Endothelial cell of umbilical vein (primary cell): ENCODE measurements at regions not wholly inside any gene's neighbourhood (a gene's known extent, or its start where the extent isn't known, plus 50 kb on each side); places are given as distances from the start of the nearest gene placed in this dataset.

ENCODE experiments used
- BruUV-seq: library from RNA; stranded (reverse); fragments of 400-500 nt; replicated peaks from 2 replicates; lab custom pipeline; 2021; lab: Mats Ljungman, UMichigan
- CTCF ChIA-PET: fragments of 300-600, 350-600 bp; sonication (Branson Sonifier 250); formaldehyde crosslinking; loops from one replicate; lab custom pipeline; 2021; ENCODE audit warnings: antibody characterized with exemption, inconsistent platforms; lab: Charles Lee
- POLR2A ChIA-PET: fragments of 300-600, 350-600 bp; sonication (Branson Sonifier 250); formaldehyde crosslinking; loops from one replicate; lab custom pipeline; 2021; ENCODE audit warnings: antibody characterized with exemption, inconsistent platforms; lab: Charles Lee
- DNase-seq: peaks from one replicate; pipeline ENCODE4 v3.0.0-alpha.2; 2011; ENCODE audit warnings: low read depth, low spot score
- FAIRE-seq: peaks from 2 replicates; lab custom pipeline; 2011; peaks lifted over from hg19 to GRCh38; lab: Jason Lieb, UNC
- H2AFZ ChIP-seq: 2 replicates; pipeline ENCODE4 v1.6.0; 2012; ENCODE audit warnings: low read depth, low read length, control low read depth, inconsistent platforms
- H3K27ac ChIP-seq: 2 replicates; pipeline ENCODE4 v1.5.1; 2011; ENCODE audit warnings: low read depth, mild to moderate bottlenecking, control low read depth, low read length, moderate library complexity; ENCODE audit not compliant: insufficient read depth
- H3K27me3 ChIP-seq, 2 experiments: 2 replicates each; pipeline versions ENCODE4 v1.6.0 to v1.6.1; 2011; ENCODE audit warnings: low read length in 2 of 2, mixed read lengths in 1 of 2; ENCODE audit not compliant: control insufficient read depth in 2 of 2, insufficient read depth in 2 of 2
- H3K36me3 ChIP-seq, 2 experiments: 2 replicates in 1 of 2; 3 replicates in 1 of 2; pipeline ENCODE4 v1.5.1; 2011; ENCODE audit warnings: low read length in 2 of 2, mild to moderate bottlenecking in 1 of 2, moderate library complexity in 1 of 2; ENCODE audit not compliant: control insufficient read depth in 2 of 2, insufficient read depth in 2 of 2; ENCODE audit errors: extremely low read depth in 1 of 2
- H3K4me1 ChIP-seq: 3 replicates; pipeline ENCODE4 v1.5.1; 2011; ENCODE audit warnings: mild to moderate bottlenecking, low read length; ENCODE audit not compliant: control insufficient read depth, insufficient read depth; ENCODE audit errors: extremely low read depth
- H3K4me2 ChIP-seq: 2 replicates; pipeline ENCODE4 v1.6.1; 2011; ENCODE audit warnings: low read length, control low read depth, mixed read lengths; ENCODE audit not compliant: insufficient read depth
- H3K4me3 ChIP-seq, 3 experiments: fragments of 200-600 bp in 1 of 3; sonication (generic), shearing (Covaris generic) in 1 of 3; replicated peaks in 1 of 3; 2 replicates each; pipeline ENCODE4 v1.5.1; 2011 to 2016; ENCODE audit warnings: control low read depth in 3 of 3, low read length in 3 of 3, mild to moderate bottlenecking in 2 of 3, inconsistent platforms in 1 of 3, low read depth in 1 of 3, moderate library complexity in 1 of 3; ENCODE audit not compliant: insufficient read depth in 1 of 3
- H3K79me2 ChIP-seq: 2 replicates; pipeline ENCODE4 v1.6.0; 2012; ENCODE audit warnings: low read length, inconsistent platforms; ENCODE audit not compliant: control insufficient read depth, insufficient read depth
- H3K9ac ChIP-seq: replicated peaks from 2 replicates; pipeline ENCODE3; 2011; ENCODE audit warnings: low read length, control low read depth; ENCODE audit not compliant: insufficient read depth; ENCODE audit errors: extremely low read depth
- H3K9me1 ChIP-seq: replicated peaks from 3 replicates; pipeline ENCODE4 v1.6.0; 2011; ENCODE audit warnings: mild to moderate bottlenecking, low read length; ENCODE audit not compliant: control insufficient read depth, insufficient read depth; ENCODE audit errors: extremely low read depth
- H3K9me3 ChIP-seq: replicated peaks from 2 replicates; pipeline ENCODE4 v1.5.1; 2012; ENCODE audit warnings: low read length, inconsistent platforms; ENCODE audit not compliant: control insufficient read depth, insufficient read depth
- H4K20me1 ChIP-seq: replicated peaks from 2 replicates; pipeline ENCODE3; 2011; ENCODE audit warnings: mild to moderate bottlenecking, low read length; ENCODE audit not compliant: control insufficient read depth, insufficient read depth; ENCODE audit errors: extremely low read depth
- EZH2 ChIP-seq: IDR thresholded peaks from 2 replicates; pipeline ENCODE4 v1.6.1; 2012; ENCODE audit warnings: borderline replicate concordance, low read depth, mild to moderate bottlenecking, moderate library complexity, low read length, inconsistent platforms; ENCODE audit not compliant: severe bottlenecking
- FOS ChIP-seq: IDR thresholded peaks from 2 replicates; pipeline ENCODE4 v1.6.1; 2011; ENCODE audit warnings: mild to moderate bottlenecking, low read length, moderate library complexity, borderline replicate concordance; ENCODE audit not compliant: insufficient read depth
- GATA2 ChIP-seq: IDR thresholded peaks from 2 replicates; pipeline ENCODE4 v1.7.0; 2011; ENCODE audit warnings: low read depth, mild to moderate bottlenecking, moderate library complexity, mixed read lengths, low read length; ENCODE audit not compliant: insufficient read length, insufficient read depth
- JUN ChIP-seq: IDR thresholded peaks from 2 replicates; pipeline ENCODE4 v1.6.1; 2011; ENCODE audit warnings: borderline replicate concordance, low read depth; ENCODE audit not compliant: insufficient read length, insufficient read depth
- MYC ChIP-seq: IDR thresholded peaks from one replicate; pipeline ENCODE4 v1.6.1; 2011; ENCODE audit warnings: mild to moderate bottlenecking, low read depth, low read length
- POLR2A ChIP-seq: IDR thresholded peaks from 2 replicates; pipeline ENCODE4 v1.6.1; 2012; ENCODE audit warnings: low read depth, mild to moderate bottlenecking, control low read depth, low read length
- POLR2AphosphoS5 ChIP-seq: IDR thresholded peaks from 2 replicates; pipeline ENCODE4 v1.6.1; 2012; ENCODE audit warnings: low read depth, mild to moderate bottlenecking, control low read depth, low read length, moderate library complexity; ENCODE audit not compliant: insufficient read depth
- dilution Hi-C: fragments of 300-500 bp; cut with MboI; formaldehyde crosslinking; loops from one replicate; pipeline ENCODE4 v1.15.0; 2019; ENCODE audit warnings: low sequenced_read_pairs; ENCODE audit not compliant: extremely low pct_ligation_motif_present
- intact Hi-C: fragments of 100-400 bp; cut with micrococcal nuclease; formaldehyde crosslinking; loops from one replicate; pipeline ENCODE4 v1.10.0; 2022
- TF ChIP-seq, protein P1 (sequence below): IDR thresholded peaks from 2 replicates; pipeline ENCODE4 v1.6.1; 2011; ENCODE audit not compliant: insufficient read depth, insufficient read length
- TF ChIP-seq, protein P2 (sequence below), 2 donors: IDR thresholded peaks; 1 replicate in 1 of 2; 2 replicates in 1 of 2; pipeline ENCODE4 v1.5.1; 2011; ENCODE audit warnings: low read length in 2 of 2, mild to moderate bottlenecking in 2 of 2, moderate library complexity in 2 of 2, control low read depth in 1 of 2, inconsistent platforms in 1 of 2, low read depth in 1 of 2; ENCODE audit not compliant: insufficient read depth in 1 of 2; ENCODE audit errors: extremely low read depth in 1 of 2

DNA sequence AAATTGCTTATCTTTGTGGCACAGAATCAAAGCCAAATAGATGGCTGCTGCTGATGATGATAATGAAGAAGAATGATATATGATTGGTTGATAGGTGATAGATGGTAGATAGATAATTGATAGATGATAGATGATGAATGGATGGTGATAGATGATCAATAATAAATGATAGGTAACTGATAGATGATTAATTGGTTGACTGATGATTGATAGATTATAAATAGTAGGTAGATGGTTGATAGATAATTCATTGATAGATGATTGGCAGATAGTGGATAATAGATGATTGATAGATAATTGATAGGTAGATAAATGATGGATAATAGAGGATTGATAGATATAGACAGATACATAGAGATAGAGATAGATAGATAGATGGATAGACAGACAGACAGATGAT lies 430.2 kb downstream of the EIPR1 start:
- dilution Hi-C loops = no loop called here
- BruUV-seq = no TSS peak
- H3K4me2 ChIP-seq = no peak overlapping the region
- no peaks in the 10 kb centered on the region for H3K79me2 ChIP-seq
- intact Hi-C loops = no loop called here
- DNase-seq (no peak), FAIRE-seq (no peak)
- CTCF ChIA-PET = no interaction called here
- no peak overlapping the region for H3K4me3 ChIP-seq
- H3K36me3 ChIP-seq = no peaks in the 10 kb centered on the region
- POLR2A ChIA-PET = no interaction called here
- H4K20me1 ChIP-seq = no peaks in the 10 kb centered on the region
- no peak overlapping the region for H3K27ac ChIP-seq
- H3K27me3 ChIP-seq = no peaks in the 10 kb centered on the region
- no peak overlapping the region for H3K9ac ChIP-seq
- H2AFZ ChIP-seq = no peak overlapping the region
- no peaks in the 10 kb centered on the region for H3K4me1 ChIP-seq
- no peaks in the 10 kb centered on the region for H3K9me1 ChIP-seq
- H3K9me3 ChIP-seq = peaks cover 5% of the 10 kb centered on the region
- no peak for TF ChIP-seq POLR2A
- no peak for TF ChIP-seq POLR2AphosphoS5
- TF ChIP-seq, protein P1, sequence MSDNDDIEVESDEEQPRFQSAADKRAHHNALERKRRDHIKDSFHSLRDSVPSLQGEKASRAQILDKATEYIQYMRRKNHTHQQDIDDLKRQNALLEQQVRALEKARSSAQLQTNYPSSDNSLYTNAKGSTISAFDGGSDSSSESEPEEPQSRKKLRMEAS = no peak
- no peak for TF ChIP-seq JUN
- TF ChIP-seq FOS = no peak
- TF ChIP-seq MYC = no peak
- TF ChIP-seq EZH2 = no peak
- TF ChIP-seq GATA2 = no peak
- TF ChIP-seq, protein P2, sequence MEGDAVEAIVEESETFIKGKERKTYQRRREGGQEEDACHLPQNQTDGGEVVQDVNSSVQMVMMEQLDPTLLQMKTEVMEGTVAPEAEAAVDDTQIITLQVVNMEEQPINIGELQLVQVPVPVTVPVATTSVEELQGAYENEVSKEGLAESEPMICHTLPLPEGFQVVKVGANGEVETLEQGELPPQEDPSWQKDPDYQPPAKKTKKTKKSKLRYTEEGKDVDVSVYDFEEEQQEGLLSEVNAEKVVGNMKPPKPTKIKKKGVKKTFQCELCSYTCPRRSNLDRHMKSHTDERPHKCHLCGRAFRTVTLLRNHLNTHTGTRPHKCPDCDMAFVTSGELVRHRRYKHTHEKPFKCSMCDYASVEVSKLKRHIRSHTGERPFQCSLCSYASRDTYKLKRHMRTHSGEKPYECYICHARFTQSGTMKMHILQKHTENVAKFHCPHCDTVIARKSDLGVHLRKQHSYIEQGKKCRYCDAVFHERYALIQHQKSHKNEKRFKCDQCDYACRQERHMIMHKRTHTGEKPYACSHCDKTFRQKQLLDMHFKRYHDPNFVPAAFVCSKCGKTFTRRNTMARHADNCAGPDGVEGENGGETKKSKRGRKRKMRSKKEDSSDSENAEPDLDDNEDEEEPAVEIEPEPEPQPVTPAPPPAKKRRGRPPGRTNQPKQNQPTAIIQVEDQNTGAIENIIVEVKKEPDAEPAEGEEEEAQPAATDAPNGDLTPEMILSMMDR (IDR thresholded peaks at IDR 0.05; ENCODE audit: extremely low read depth in 1 of 2, insufficient read depth in 1 of 2, low read depth in 1 of 2, low read length in 2 of 2) = no peak
